SK-N-SH treated with all-trans-retinoic acid at 6 μM for 48 hours (cell line): ENCODE measurements at regions not wholly inside any gene's neighbourhood (a gene's known extent, or its start where the extent isn't known, plus 50 kb on each side); places are given as distances from the start of the nearest gene placed in this dataset.
A peak's percentile ranks its signal among the peaks of the same experiment; 100 is the strongest.

ENCODE experiments used
- ATAC-seq: fragments of 200-7000 bp; cut with Tn5 transposase; 3 replicates; pipeline ENCODE4 v1.9.1; 2020; ENCODE audit warnings: mild to moderate bottlenecking, moderate library complexity
- ARNTL ChIP-seq: fragments of 450-650 bp; formaldehyde crosslinking; IDR thresholded peaks from 2 replicates; pipeline ENCODE4 v1.5.0; 2020; ENCODE audit warnings: low read depth, mild to moderate bottlenecking, moderate library complexity, borderline replicate concordance
- BACH2 ChIP-seq: fragments of 250-450 bp; sonication (Bioruptor Pico); IDR thresholded peaks from 2 replicates; pipeline ENCODE4 v1.9.0; 2021; ENCODE audit warnings: mild to moderate bottlenecking, borderline replicate concordance
- ESRRG ChIP-seq: fragments of 250-450 bp; sonication (Bioruptor Pico); IDR thresholded peaks from 2 replicates; pipeline ENCODE4 v1.6.1; 2021; ENCODE audit warnings: mild to moderate bottlenecking
- GLIS3 ChIP-seq: fragments of 250-450 bp; sonication (Bioruptor Pico); IDR thresholded peaks from 2 replicates; pipeline ENCODE4 v1.5.0; 2020; ENCODE audit warnings: mild to moderate bottlenecking, moderate library complexity
- ISL1 ChIP-seq: fragments of 250-450 bp; sonication (Bioruptor Pico); IDR thresholded peaks from 2 replicates; pipeline ENCODE4 v2.1.2; 2022; ENCODE audit warnings: mild to moderate bottlenecking, moderate library complexity
- OSR1 ChIP-seq: fragments of 250-450 bp; sonication (Bioruptor Pico); IDR thresholded peaks from 2 replicates; pipeline ENCODE4 v1.8.0; 2022; ENCODE audit warnings: moderate library complexity, mild to moderate bottlenecking, inconsistent platforms
- SNAI2 ChIP-seq: fragments of 250-450 bp; sonication (Bioruptor Pico); IDR thresholded peaks from 2 replicates; pipeline ENCODE4 v1.5.0; 2020; ENCODE audit warnings: mild to moderate bottlenecking, moderate library complexity
- TCF4 ChIP-seq: fragments of 250-450 bp; sonication (Bioruptor Pico); IDR thresholded peaks from 2 replicates; pipeline ENCODE4 v1.8.0; 2021; ENCODE audit warnings: mild to moderate bottlenecking, moderate library complexity, borderline replicate concordance
- TOX ChIP-seq: fragments of 250-450 bp; sonication (Bioruptor Pico); IDR thresholded peaks from 2 replicates; pipeline ENCODE4 v1.8.0; 2021; ENCODE audit warnings: mild to moderate bottlenecking, moderate library complexity, borderline replicate concordance
- ZC3H10 ChIP-seq: fragments of 250-450 bp; sonication (Bioruptor Pico); IDR thresholded peaks from 2 replicates; pipeline ENCODE4 v1.5.1; 2021; ENCODE audit warnings: mild to moderate bottlenecking, moderate library complexity
- ZFP3 ChIP-seq: fragments of 250-450 bp; sonication (Bioruptor Pico); IDR thresholded peaks from 2 replicates; pipeline ENCODE4 v1.5.0; 2020; ENCODE audit warnings: mild to moderate bottlenecking, moderate library complexity
- ZFP30 ChIP-seq: fragments of 450-650 bp; formaldehyde crosslinking; IDR thresholded peaks from 2 replicates; pipeline ENCODE4 v1.5.0; 2022; ENCODE audit warnings: mild to moderate bottlenecking, moderate library complexity
- ZNF565 ChIP-seq: fragments of 450-650 bp; formaldehyde crosslinking; conservative IDR thresholded peaks from 2 replicates; pipeline ENCODE4 v1.5.0; 2020; ENCODE audit warnings: low read depth, mild to moderate bottlenecking, moderate library complexity
- ZNF8 ChIP-seq: fragments of 450-650 bp; formaldehyde crosslinking; IDR thresholded peaks from 2 replicates; pipeline ENCODE4 v1.5.0; 2020; ENCODE audit warnings: mild to moderate bottlenecking, moderate library complexity
- TF ChIP-seq, protein P1 (sequence below): fragments of 250-450 bp; sonication (Bioruptor Pico); IDR thresholded peaks from 2 replicates; pipeline ENCODE4 v1.5.1; 2020; ENCODE audit warnings: low read depth, mild to moderate bottlenecking, moderate library complexity
- TF ChIP-seq, protein P2 (sequence below): fragments of 250-450 bp; sonication (Bioruptor Pico); IDR thresholded peaks from 2 replicates; pipeline ENCODE4 v1.5.0; 2020; ENCODE audit warnings: mild to moderate bottlenecking, moderate library complexity
- TF ChIP-seq, protein P3 (sequence below): fragments of 250-450 bp; sonication (Bioruptor Pico); IDR thresholded peaks from 2 replicates; pipeline ENCODE4 v1.5.1; 2021; ENCODE audit warnings: mild to moderate bottlenecking, moderate library complexity

- ATAC-seq, result no peak
- no peak for TF ChIP-seq ZC3H10 (CRISPR knock-in tag)
- TF ChIP-seq ISL1, result no peak
- no peak for TF ChIP-seq ZFP3 (CRISPR knock-in tag)
- no peak for TF ChIP-seq SNAI2 (CRISPR knock-in tag)
- no peak for TF ChIP-seq BACH2 (CRISPR knock-in tag)
- no peak for TF ChIP-seq ZFP30
- TF ChIP-seq, protein P1, sequence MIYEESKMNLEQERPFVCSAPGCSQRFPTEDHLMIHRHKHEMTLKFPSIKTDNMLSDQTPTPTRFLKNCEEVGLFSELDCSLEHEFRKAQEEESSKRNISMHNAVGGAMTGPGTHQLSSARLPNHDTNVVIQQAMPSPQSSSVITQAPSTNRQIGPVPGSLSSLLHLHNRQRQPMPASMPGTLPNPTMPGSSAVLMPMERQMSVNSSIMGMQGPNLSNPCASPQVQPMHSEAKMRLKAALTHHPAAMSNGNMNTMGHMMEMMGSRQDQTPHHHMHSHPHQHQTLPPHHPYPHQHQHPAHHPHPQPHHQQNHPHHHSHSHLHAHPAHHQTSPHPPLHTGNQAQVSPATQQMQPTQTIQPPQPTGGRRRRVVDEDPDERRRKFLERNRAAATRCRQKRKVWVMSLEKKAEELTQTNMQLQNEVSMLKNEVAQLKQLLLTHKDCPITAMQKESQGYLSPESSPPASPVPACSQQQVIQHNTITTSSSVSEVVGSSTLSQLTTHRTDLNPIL (CRISPR knock-in tag), result no peak
- TF ChIP-seq, all 23 proteins: peak for 0
Observed at GRCh38 chr10:36506261-36506660, 619.1 kb upstream of the ANKRD30A start.

DNA sequence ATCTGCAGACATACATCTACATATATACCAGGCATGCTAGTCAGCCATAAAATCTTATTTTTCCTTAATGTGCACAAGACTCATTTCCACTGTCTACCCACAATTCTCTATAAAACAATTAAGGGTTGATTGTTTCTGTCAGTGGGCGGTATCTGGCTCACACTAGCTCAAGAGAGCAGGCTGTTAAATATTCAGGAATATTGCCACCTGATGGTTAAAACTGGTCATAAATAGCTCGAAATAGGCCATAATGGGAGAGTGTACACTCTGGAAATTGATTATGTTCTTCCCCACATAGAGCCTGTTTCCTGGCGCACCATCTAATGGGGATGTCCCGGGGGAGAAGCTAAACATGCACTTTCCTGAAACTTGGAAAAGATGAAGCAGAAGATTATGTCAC lies 620.6 kb upstream of the ANKRD30A start:
- peak; percentile 47; the same call in 1 of the 3 replicates for ATAC-seq
- TF ChIP-seq GLIS3, result no peak
- TF ChIP-seq, all 23 proteins: peak for 0

GRCh38 chr10:36500266-36500665 lies 625.1 kb upstream of the ANKRD30A start:
- peak; percentile 49 for ATAC-seq
- TF ChIP-seq ZC3H10 (CRISPR knock-in tag) (no peak), ESRRG (CRISPR knock-in tag) (no peak), TCF4 (CRISPR knock-in tag) (no peak), ZNF8 (CRISPR knock-in tag) (no peak), OSR1 (no peak), ARNTL (CRISPR knock-in tag) (no peak), BACH2 (CRISPR knock-in tag) (no peak), ZFP30 (no peak), ISL1 (no peak)
- TF ChIP-seq, protein P2, sequence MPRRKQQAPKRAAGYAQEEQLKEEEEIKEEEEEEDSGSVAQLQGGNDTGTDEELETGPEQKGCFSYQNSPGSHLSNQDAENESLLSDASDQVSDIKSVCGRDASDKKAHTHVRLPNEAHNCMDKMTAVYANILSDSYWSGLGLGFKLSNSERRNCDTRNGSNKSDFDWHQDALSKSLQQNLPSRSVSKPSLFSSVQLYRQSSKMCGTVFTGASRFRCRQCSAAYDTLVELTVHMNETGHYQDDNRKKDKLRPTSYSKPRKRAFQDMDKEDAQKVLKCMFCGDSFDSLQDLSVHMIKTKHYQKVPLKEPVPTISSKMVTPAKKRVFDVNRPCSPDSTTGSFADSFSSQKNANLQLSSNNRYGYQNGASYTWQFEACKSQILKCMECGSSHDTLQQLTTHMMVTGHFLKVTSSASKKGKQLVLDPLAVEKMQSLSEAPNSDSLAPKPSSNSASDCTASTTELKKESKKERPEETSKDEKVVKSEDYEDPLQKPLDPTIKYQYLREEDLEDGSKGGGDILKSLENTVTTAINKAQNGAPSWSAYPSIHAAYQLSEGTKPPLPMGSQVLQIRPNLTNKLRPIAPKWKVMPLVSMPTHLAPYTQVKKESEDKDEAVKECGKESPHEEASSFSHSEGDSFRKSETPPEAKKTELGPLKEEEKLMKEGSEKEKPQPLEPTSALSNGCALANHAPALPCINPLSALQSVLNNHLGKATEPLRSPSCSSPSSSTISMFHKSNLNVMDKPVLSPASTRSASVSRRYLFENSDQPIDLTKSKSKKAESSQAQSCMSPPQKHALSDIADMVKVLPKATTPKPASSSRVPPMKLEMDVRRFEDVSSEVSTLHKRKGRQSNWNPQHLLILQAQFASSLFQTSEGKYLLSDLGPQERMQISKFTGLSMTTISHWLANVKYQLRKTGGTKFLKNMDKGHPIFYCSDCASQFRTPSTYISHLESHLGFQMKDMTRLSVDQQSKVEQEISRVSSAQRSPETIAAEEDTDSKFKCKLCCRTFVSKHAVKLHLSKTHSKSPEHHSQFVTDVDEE (CRISPR knock-in tag), result no peak
- TF ChIP-seq, protein P3, sequence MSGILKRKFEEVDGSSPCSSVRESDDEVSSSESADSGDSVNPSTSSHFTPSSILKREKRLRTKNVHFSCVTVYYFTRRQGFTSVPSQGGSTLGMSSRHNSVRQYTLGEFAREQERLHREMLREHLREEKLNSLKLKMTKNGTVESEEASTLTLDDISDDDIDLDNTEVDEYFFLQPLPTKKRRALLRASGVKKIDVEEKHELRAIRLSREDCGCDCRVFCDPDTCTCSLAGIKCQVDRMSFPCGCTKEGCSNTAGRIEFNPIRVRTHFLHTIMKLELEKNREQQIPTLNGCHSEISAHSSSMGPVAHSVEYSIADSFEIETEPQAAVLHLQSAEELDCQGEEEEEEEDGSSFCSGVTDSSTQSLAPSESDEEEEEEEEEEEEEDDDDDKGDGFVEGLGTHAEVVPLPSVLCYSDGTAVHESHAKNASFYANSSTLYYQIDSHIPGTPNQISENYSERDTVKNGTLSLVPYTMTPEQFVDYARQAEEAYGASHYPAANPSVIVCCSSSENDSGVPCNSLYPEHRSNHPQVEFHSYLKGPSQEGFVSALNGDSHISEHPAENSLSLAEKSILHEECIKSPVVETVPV, result no peak

GRCh38 chr10:36499693-36500092 lies 625.7 kb upstream of the ANKRD30A start:
- TF ChIP-seq, protein P3, result no peak
- TF ChIP-seq GLIS3, result no peak
- no peak for TF ChIP-seq ESRRG (CRISPR knock-in tag)
- no peak for TF ChIP-seq TCF4 (CRISPR knock-in tag)
- TF ChIP-seq, protein P2 (CRISPR knock-in tag), result no peak
- no peak for TF ChIP-seq TOX
- TF ChIP-seq ZNF8 (CRISPR knock-in tag), result no peak
- no peak for TF ChIP-seq ZFP3 (CRISPR knock-in tag)
- no peak for TF ChIP-seq ZNF565 (CRISPR knock-in tag)
- peak; percentile 89 for ATAC-seq
